ENCODE measurements at regions not wholly inside any gene's neighbourhood (a gene's known extent, or its start where the extent isn't known, plus 50 kb on each side); places are given as distances from the start of the nearest gene placed in this dataset.

GRCh38 chr12:107322063-107322462, 228.7 kb upstream of the CRY1 start (continued):
- TF ChIP-seq RXRA (IDR thresholded peaks at IDR 0.05; ENCODE audit: insufficient read depth, low read depth, low read length) (no peak), ATF2 (IDR thresholded peaks at IDR 0.05; ENCODE audit: low read length) (no peak)

Data from H1 (cell line).